Peyer's patch (tissue), 4 donors: ENCODE measurements at regions not wholly inside any gene's neighbourhood (a gene's known extent, or its start where the extent isn't known, plus 50 kb on each side); places are given as distances from the start of the nearest gene placed in this dataset.

ENCODE experiments used
- DNase-seq, 3 donors: peaks; one replicate each; pipeline ENCODE4 v3.0.0-alpha.2; 2017 to 2019
- H3K27ac ChIP-seq, 4 donors: fragments of 200-600 bp; sonication (generic); one replicate each; pipeline ENCODE4 v1.5.1; 2016 to 2019
- H3K27me3 ChIP-seq, 2 donors: fragments of 200-600 bp; sonication (generic); one replicate each; pipeline ENCODE4 v1.5.1; 2019
- H3K36me3 ChIP-seq, 3 donors: fragments of 200-600 bp; sonication (generic); one replicate each; pipeline ENCODE4 v1.5.1; 2016 to 2019
- H3K4me1 ChIP-seq, 4 donors: fragments of 200-600 bp; sonication (generic); one replicate each; pipeline ENCODE4 v1.5.1; 2016 to 2019
- H3K4me3 ChIP-seq, 4 donors: fragments of 200-600 bp; sonication (generic); 1 replicate in 3 of 4; 2 replicates in 1 of 4; pipeline ENCODE4 v1.5.1; 2016 to 2019; ENCODE audit warnings: mild to moderate bottlenecking in 1 of 4
- H3K9me3 ChIP-seq, 4 donors: fragments of 200-600 bp; sonication (generic); one replicate each; pipeline ENCODE4 v1.5.1; 2016 to 2019; ENCODE audit warnings: mild to moderate bottlenecking in 1 of 4
- CTCF ChIP-seq, 6 experiments: fragments of 450-650 bp in 4 of 6; fragments of 200-600 bp in 2 of 6; sonication (generic) in 1 of 6; IDR thresholded peaks; one replicate each; pipeline ENCODE4 v1.5.1; 2017 to 2019; ENCODE audit warnings: antibody characterized with exemption in 6 of 6, mild to moderate bottlenecking in 3 of 6, moderate library complexity in 1 of 6
- POLR2A ChIP-seq, 2 donors: fragments of 450-650 bp; IDR thresholded peaks; one replicate each; pipeline ENCODE4 v1.5.1; 2017; ENCODE audit warnings: antibody characterized with exemption in 2 of 2, mild to moderate bottlenecking in 2 of 2, moderate library complexity in 2 of 2

GRCh38 chr20:16174311-16174710 lies 398.9 kb downstream of the KIF16B start:
- H3K9me3 ChIP-seq: no peaks in the 10 kb centered on the region
- no peak overlapping the region for H3K4me3 ChIP-seq
- H3K4me1 ChIP-seq: no peaks in the 10 kb centered on the region
- TF ChIP-seq POLR2A (IDR thresholded peaks at IDR 0.05): no peak
- TF ChIP-seq CTCF (IDR thresholded peaks at IDR 0.05): no peak
- DNase-seq: no peak
- H3K27me3 ChIP-seq: no peaks in the 10 kb centered on the region
- H3K27ac ChIP-seq: no peak overlapping the region
- H3K36me3 ChIP-seq: no peaks in the 10 kb centered on the region

DNA sequence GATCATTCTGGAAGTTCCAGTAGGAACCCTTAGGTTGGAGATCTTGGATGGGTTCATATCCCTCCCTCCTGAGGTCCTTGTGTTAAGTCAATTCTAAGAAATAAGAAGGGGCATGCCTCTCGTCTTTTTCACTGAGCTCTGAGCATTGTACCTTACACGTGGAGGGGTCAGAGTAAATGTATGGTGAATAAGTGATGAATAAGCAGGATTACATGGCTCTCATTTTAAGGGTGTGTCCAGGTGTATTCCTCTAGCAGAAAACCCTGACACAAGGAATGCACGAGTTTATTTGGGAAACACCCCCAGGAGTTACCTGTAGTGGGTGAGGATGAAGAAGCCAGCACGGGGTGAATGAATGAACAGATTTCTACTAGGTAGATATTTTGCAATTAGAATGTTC lies 400.2 kb downstream of the KIF16B start:
- DNase-seq: no peak
- Histone ChIP-seq H3K27me3 (no peaks in the 10 kb centered on the region), H3K36me3 (no peaks in the 10 kb centered on the region), H3K4me3 (no peak overlapping the region), H3K9me3 (no peaks in the 10 kb centered on the region), H3K4me1 (no peaks in the 10 kb centered on the region), H3K27ac (no peak overlapping the region)
- no peak for TF ChIP-seq CTCF (IDR thresholded peaks at IDR 0.05)
- TF ChIP-seq POLR2A (IDR thresholded peaks at IDR 0.05): no peak

DNA sequence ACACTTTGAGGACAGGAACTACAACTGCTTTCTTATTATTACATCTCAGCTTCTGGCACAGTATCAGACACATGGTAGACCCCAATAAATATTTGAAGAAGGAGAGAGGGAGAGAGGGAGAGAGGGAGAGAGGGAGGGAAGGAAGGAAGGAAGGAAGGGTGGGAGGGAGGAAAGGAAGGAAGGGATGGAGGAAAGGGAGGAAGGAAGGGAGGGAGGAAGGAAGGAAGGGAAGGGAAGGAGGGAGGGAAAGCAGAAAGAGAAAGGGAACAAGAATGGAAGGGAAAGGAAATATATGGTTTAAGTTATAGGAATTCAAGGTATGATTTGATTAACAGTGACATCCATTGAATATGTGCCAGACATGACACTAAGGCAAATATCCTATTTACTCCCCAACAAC lies 402.1 kb downstream of the KIF16B start:
- H3K4me1 ChIP-seq: no peaks in the 10 kb centered on the region
- H3K27ac ChIP-seq: no peak overlapping the region
- TF ChIP-seq POLR2A (IDR thresholded peaks at IDR 0.05): no peak
- TF ChIP-seq CTCF (IDR thresholded peaks at IDR 0.05): no peak
- no peak for DNase-seq
- H3K27me3 ChIP-seq: no peaks in the 10 kb centered on the region
- no peaks in the 10 kb centered on the region for H3K36me3 ChIP-seq
- no peaks in the 10 kb centered on the region for H3K9me3 ChIP-seq
- no peak overlapping the region for H3K4me3 ChIP-seq

DNA sequence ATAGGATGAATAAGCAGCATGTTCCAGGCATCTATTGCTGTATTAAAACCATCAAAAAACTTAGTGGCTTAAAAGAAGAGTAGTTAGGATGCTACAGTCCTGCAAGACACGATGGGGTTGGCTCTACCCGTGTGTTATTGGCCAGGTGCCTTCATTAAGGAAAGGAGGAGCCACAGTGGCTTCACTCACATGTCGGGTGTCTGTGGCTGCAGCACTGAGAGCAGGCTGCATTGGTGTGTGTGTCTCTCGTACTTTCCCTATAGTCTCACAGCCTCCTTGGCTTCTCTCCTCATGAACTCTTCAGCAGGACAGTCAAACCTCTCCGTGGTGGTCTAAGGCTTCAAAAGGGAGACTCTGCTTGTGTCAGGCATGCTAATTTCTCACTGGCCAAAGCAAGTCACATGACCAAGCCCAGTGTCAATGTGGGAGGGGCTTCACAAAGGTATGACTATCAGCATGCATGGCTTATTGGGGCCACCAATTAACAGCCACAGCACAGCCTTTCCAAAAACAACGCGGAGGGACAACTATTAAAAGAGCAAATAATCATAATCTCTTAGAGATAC lies 402.8 kb downstream of the KIF16B start:
- H3K9me3 ChIP-seq: no peaks in the 10 kb centered on the region
- no peaks in the 10 kb centered on the region for H3K27me3 ChIP-seq
- no peak overlapping the region for H3K27ac ChIP-seq
- TF ChIP-seq POLR2A (IDR thresholded peaks at IDR 0.05) (no peak), CTCF (IDR thresholded peaks at IDR 0.05) (no peak)
- no peaks in the 10 kb centered on the region for H3K4me1 ChIP-seq
- no peak for DNase-seq
- no peaks in the 10 kb centered on the region for H3K36me3 ChIP-seq
- H3K4me3 ChIP-seq: no peak overlapping the region

GRCh38 chr20:16167423-16168130 lies 405.7 kb downstream of the KIF16B start:
- H3K27ac ChIP-seq: no peak overlapping the region
- no peaks in the 10 kb centered on the region for H3K36me3 ChIP-seq
- H3K9me3 ChIP-seq: no peaks in the 10 kb centered on the region
- H3K4me3 ChIP-seq: no peak overlapping the region
- no peak for DNase-seq
- H3K27me3 ChIP-seq: no peaks in the 10 kb centered on the region
- TF ChIP-seq CTCF (IDR thresholded peaks at IDR 0.05): no peak
- TF ChIP-seq POLR2A (IDR thresholded peaks at IDR 0.05): no peak
- no peaks in the 10 kb centered on the region for H3K4me1 ChIP-seq
